Suprapubic skin (tissue), 4 donors: ENCODE measurements at regions not wholly inside any gene's neighbourhood (a gene's known extent, or its start where the extent isn't known, plus 50 kb on each side); places are given as distances from the start of the nearest gene placed in this dataset.

Experiments
- DNase-seq, 2 donors: peaks; one replicate each; pipeline ENCODE4 v3.0.0-alpha.2; 2019; ENCODE audit warnings: low spot score in 2 of 2
- H3K27ac ChIP-seq: fragments of 200-600 bp; sonication (generic); one replicate; pipeline ENCODE4 v1.5.1; 2019
- H3K27me3 ChIP-seq: fragments of 200-600 bp; sonication (generic); one replicate; pipeline ENCODE4 v1.5.1; 2019
- H3K36me3 ChIP-seq: fragments of 200-600 bp; sonication (generic); one replicate; pipeline ENCODE4 v1.5.1; 2019
- H3K4me1 ChIP-seq: fragments of 200-600 bp; sonication (generic); one replicate; pipeline ENCODE4 v1.5.1; 2019
- H3K4me3 ChIP-seq: fragments of 200-600 bp; sonication (generic); one replicate; pipeline ENCODE4 v1.5.1; 2019; ENCODE audit warnings: mild to moderate bottlenecking
- H3K9me3 ChIP-seq: fragments of 200-600 bp; sonication (generic); one replicate; pipeline ENCODE4 v1.5.1; 2019
- CTCF ChIP-seq, 2 donors: fragments of 200-600 bp in 1 of 2; fragments of 450-650 bp in 1 of 2; sonication (generic) in 1 of 2; IDR thresholded peaks; one replicate each; pipeline ENCODE4 v1.5.1; 2016 to 2019; ENCODE audit warnings: antibody characterized with exemption in 2 of 2, mild to moderate bottlenecking in 1 of 2, moderate library complexity in 1 of 2
- EP300 ChIP-seq: sonication (generic); formaldehyde crosslinking; IDR thresholded peaks from one replicate; pipeline ENCODE4 v1.6.1; 2017; ENCODE audit warnings: antibody characterized with exemption
- POLR2A ChIP-seq, 2 donors: fragments of 450-650 bp; IDR thresholded peaks; one replicate each; pipeline ENCODE4 v1.6.1; 2017; ENCODE audit warnings: antibody characterized with exemption in 2 of 2, mild to moderate bottlenecking in 2 of 2, moderate library complexity in 2 of 2
- POLR2AphosphoS5 ChIP-seq, 3 donors: sonication (generic); formaldehyde crosslinking; IDR thresholded peaks; one replicate each; pipeline ENCODE4 v1.6.1; 2017; ENCODE audit warnings: antibody characterized with exemption in 3 of 3
- WGBS: methylation state at CpG from one replicate; pipeline ENCODE4 v1.1.5; 2018; 5-methylcytosine and 5-hydroxymethylcytosine counted together

- Histone ChIP-seq H3K36me3 (no peaks in the 10 kb centered on the region), H3K4me3 (no peak overlapping the region), H3K4me1 (no peaks in the 10 kb centered on the region), H3K9me3 (no peaks in the 10 kb centered on the region), H3K27ac (no peak overlapping the region), H3K27me3 (peaks cover 3% of the 10 kb centered on the region)
- DNase-seq: no peak
- TF ChIP-seq POLR2AphosphoS5 (IDR thresholded peaks at IDR 0.05): no peak
- TF ChIP-seq POLR2A (IDR thresholded peaks at IDR 0.05): no peak
- no peak for TF ChIP-seq CTCF (IDR thresholded peaks at IDR 0.05)
- TF ChIP-seq EP300: no peak
- WGBS: 66% methylated on average over 10 of the region's 10 CpGs
Observed at GRCh38 chr20:20967564-20968184, 138.5 kb downstream of the LINC00237 start.

- WGBS: 79% methylated on average over 8 of the region's 8 CpGs
Observed at GRCh38 chr20:20966171-20966570, 140.0 kb downstream of the LINC00237 start.

GRCh38 chr20:20959031-20959755, 147.0 kb downstream of the LINC00237 start:
- TF ChIP-seq POLR2A (IDR thresholded peaks at IDR 0.05): no peak
- no peak for TF ChIP-seq CTCF (IDR thresholded peaks at IDR 0.05)
- no peak for TF ChIP-seq EP300
- TF ChIP-seq POLR2AphosphoS5 (IDR thresholded peaks at IDR 0.05): no peak
- 66% methylated on average over 5 of the region's 5 CpGs for WGBS
- Histone ChIP-seq H3K27ac (no peak overlapping the region), H3K4me1 (no peaks in the 10 kb centered on the region), H3K4me3 (no peak overlapping the region), H3K36me3 (no peaks in the 10 kb centered on the region), H3K9me3 (no peaks in the 10 kb centered on the region), H3K27me3 (peaks cover 12% of the 10 kb centered on the region)
- no peak for DNase-seq

More at GRCh38 chr20:20966171-20966570, 140.0 kb downstream of the LINC00237 start:
- no peak overlapping the region for H3K4me3 ChIP-seq
- DNase-seq: no peak
- no peaks in the 10 kb centered on the region for H3K36me3 ChIP-seq
- H3K9me3 ChIP-seq: no peaks in the 10 kb centered on the region
- TF ChIP-seq POLR2A (IDR thresholded peaks at IDR 0.05) (no peak), POLR2AphosphoS5 (IDR thresholded peaks at IDR 0.05) (no peak), EP300 (no peak), CTCF (IDR thresholded peaks at IDR 0.05) (no peak)
- peaks cover 9% of the 10 kb centered on the region for H3K27me3 ChIP-seq
- no peaks in the 10 kb centered on the region for H3K4me1 ChIP-seq
- no peak overlapping the region for H3K27ac ChIP-seq

GRCh38 chr20:20956513-20956931, 149.6 kb downstream of the LINC00237 start:
- H3K4me3 ChIP-seq: no peak overlapping the region
- no peaks in the 10 kb centered on the region for H3K36me3 ChIP-seq
- no peak overlapping the region for H3K27ac ChIP-seq
- no peaks in the 10 kb centered on the region for H3K9me3 ChIP-seq
- no peaks in the 10 kb centered on the region for H3K4me1 ChIP-seq
- no peak for TF ChIP-seq POLR2AphosphoS5 (IDR thresholded peaks at IDR 0.05)
- TF ChIP-seq POLR2A (IDR thresholded peaks at IDR 0.05): no peak
- no peak for TF ChIP-seq CTCF (IDR thresholded peaks at IDR 0.05)
- no peak for TF ChIP-seq EP300
- WGBS: 70% methylated on average over 12 of the region's 12 CpGs
- peaks cover 7% of the 10 kb centered on the region for H3K27me3 ChIP-seq
- no peak for DNase-seq

GRCh38 chr20:20955892-20956291, 150.3 kb downstream of the LINC00237 start:
- no peak overlapping the region for H3K27ac ChIP-seq
- TF ChIP-seq POLR2AphosphoS5 (IDR thresholded peaks at IDR 0.05): no peak
- TF ChIP-seq EP300: no peak
- TF ChIP-seq POLR2A (IDR thresholded peaks at IDR 0.05): no peak
- no peak for TF ChIP-seq CTCF (IDR thresholded peaks at IDR 0.05)
- no peak overlapping the region for H3K4me3 ChIP-seq
- DNase-seq: no peak
- no peaks in the 10 kb centered on the region for H3K9me3 ChIP-seq
- H3K27me3 ChIP-seq: peaks cover 6% of the 10 kb centered on the region
- 77% methylated on average over 4 of the region's 4 CpGs for WGBS
- H3K4me1 ChIP-seq: no peaks in the 10 kb centered on the region
- H3K36me3 ChIP-seq: no peaks in the 10 kb centered on the region
